Prostate gland (tissue), 2 donors: ENCODE measurements at regions not wholly inside any gene's neighbourhood (a gene's known extent, or its start where the extent isn't known, plus 50 kb on each side); places are given as distances from the start of the nearest gene placed in this dataset.
A peak's percentile ranks its signal among the peaks of the same experiment; 100 is the strongest.

Experiments
- DNase-seq: peaks from one replicate; pipeline ENCODE4 v3.0.0-alpha.2; 2019; ENCODE audit warnings: low spot score
- H3K27ac ChIP-seq, 2 donors: fragments of 200-600 bp; sonication (generic); 2 replicates each; pipeline ENCODE4 v1.5.1; 2017 to 2019
- H3K27me3 ChIP-seq: fragments of 200-600 bp; sonication (generic); replicated peaks from 2 replicates; pipeline ENCODE4 v1.5.1; 2019; ENCODE audit not compliant: insufficient read depth
- H3K36me3 ChIP-seq, 2 donors: fragments of 200-600 bp; sonication (generic); 1 replicate in 1 of 2; 2 replicates in 1 of 2; pipeline versions ENCODE4 v1.5.1 to v1.8.1; 2017 to 2019
- H3K4me1 ChIP-seq: fragments of 200-600 bp; sonication (generic); replicated peaks from 2 replicates; pipeline ENCODE4 v1.5.1; 2019
- H3K4me3 ChIP-seq, 2 donors: fragments of 200-600 bp; sonication (generic); 2 replicates each; pipeline ENCODE4 v1.5.1; 2017 to 2019
- H3K9me3 ChIP-seq: fragments of 200-600 bp; sonication (generic); 2 replicates; pipeline ENCODE4 v1.5.1; 2017
- POLR2A ChIP-seq: fragments of 450-650 bp; IDR thresholded peaks from one replicate; pipeline ENCODE4 v1.6.1; 2016; ENCODE audit warnings: antibody characterized with exemption, mild to moderate bottlenecking
- POLR2AphosphoS5 ChIP-seq: sonication (generic); formaldehyde crosslinking; IDR thresholded peaks from one replicate; pipeline ENCODE4 v1.6.1; 2017; ENCODE audit warnings: antibody characterized with exemption
- WGBS: methylation state at CpG from one replicate; pipeline ENCODE4 v1.1.5; 2018; 5-methylcytosine and 5-hydroxymethylcytosine counted together
- intact Hi-C: fragments of 100-400 bp; cut with DNase I; formaldehyde crosslinking; loops from one replicate; pipeline ENCODE4 v1.14.2; 2022
- TF ChIP-seq, protein P1 (sequence below), 4 experiments: fragments of 200-600 bp in 2 of 4; fragments of 450-650 bp in 2 of 4; sonication (generic) in 2 of 4; IDR thresholded peaks; 1 replicate in 3 of 4; 2 replicates in 1 of 4; pipeline ENCODE4 v1.5.1; 2016 to 2019; ENCODE audit warnings: antibody characterized with exemption in 4 of 4, mild to moderate bottlenecking in 2 of 4, moderate library complexity in 2 of 4

DNA sequence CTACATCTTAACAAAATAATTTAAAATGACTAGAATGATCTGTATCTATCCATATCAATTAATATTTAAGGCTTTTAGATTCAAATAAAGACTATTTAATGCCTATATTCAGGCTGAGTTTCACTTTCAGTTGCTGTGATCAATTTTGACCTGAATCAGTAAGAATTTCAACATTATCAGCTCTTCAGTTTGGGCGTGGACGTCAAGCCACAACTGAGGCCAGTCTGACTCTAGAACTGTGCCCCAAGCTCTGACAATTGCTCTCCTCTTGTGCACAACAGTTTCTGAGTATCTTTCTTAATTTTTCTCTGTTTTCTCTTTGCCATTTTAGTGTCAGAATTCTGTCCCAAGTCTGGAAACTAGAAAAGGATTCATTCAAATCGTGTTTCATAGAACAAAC lies 1095.5 kb downstream of the PLA2G4A start:
- intact Hi-C loops: no loop called here
- WGBS: 83% methylated on average over 3 of the region's 3 CpGs
- TF ChIP-seq POLR2A (no peak), POLR2AphosphoS5 (no peak)
- TF ChIP-seq, protein P1, sequence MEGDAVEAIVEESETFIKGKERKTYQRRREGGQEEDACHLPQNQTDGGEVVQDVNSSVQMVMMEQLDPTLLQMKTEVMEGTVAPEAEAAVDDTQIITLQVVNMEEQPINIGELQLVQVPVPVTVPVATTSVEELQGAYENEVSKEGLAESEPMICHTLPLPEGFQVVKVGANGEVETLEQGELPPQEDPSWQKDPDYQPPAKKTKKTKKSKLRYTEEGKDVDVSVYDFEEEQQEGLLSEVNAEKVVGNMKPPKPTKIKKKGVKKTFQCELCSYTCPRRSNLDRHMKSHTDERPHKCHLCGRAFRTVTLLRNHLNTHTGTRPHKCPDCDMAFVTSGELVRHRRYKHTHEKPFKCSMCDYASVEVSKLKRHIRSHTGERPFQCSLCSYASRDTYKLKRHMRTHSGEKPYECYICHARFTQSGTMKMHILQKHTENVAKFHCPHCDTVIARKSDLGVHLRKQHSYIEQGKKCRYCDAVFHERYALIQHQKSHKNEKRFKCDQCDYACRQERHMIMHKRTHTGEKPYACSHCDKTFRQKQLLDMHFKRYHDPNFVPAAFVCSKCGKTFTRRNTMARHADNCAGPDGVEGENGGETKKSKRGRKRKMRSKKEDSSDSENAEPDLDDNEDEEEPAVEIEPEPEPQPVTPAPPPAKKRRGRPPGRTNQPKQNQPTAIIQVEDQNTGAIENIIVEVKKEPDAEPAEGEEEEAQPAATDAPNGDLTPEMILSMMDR (IDR thresholded peaks at IDR 0.05): no peak

DNA sequence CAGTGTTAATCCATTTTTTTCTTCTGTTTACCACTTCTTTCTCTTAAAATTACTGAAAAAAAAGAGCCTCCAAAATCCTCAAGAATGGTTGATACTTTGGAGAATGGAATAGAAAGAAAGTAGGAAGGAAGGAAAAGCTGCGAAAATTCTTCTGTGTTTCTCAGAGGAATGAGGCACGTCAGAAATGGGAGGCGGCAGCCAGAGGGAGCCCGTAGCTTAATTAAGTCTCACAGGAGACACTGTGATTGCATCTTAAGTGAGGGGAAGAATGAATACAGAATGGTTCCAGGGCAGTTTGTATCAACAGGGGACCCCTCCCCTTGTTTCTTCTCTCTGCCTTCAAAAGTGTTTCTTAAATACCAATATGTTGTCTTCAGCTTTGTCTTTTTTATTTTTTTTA lies 1099.5 kb downstream of the PLA2G4A start:
- Histone ChIP-seq H3K36me3 (no peaks in the 10 kb centered on the region), H3K9me3 (no peaks in the 10 kb centered on the region), H3K4me3 (no peak overlapping the region), H3K4me1 (no peaks in the 10 kb centered on the region), H3K27me3 (no peaks in the 10 kb centered on the region), H3K27ac (no peak overlapping the region)
- intact Hi-C loops: no loop called here
- TF ChIP-seq POLR2AphosphoS5: no peak
- TF ChIP-seq, protein P1 (IDR thresholded peaks at IDR 0.05): peak in 2 of 4 experiments; percentile 25 to 31
- DNase-seq: no peak
- WGBS: 28% methylated on average over 4 of the region's 4 CpGs

More for the DNA sequence above, 1095.5 kb downstream of the PLA2G4A start:
- Histone ChIP-seq H3K9me3 (no peaks in the 10 kb centered on the region), H3K27ac (no peak overlapping the region), H3K27me3 (no peaks in the 10 kb centered on the region), H3K4me3 (no peak overlapping the region), H3K36me3 (no peaks in the 10 kb centered on the region), H3K4me1 (no peaks in the 10 kb centered on the region)
- DNase-seq: no peak

DNA sequence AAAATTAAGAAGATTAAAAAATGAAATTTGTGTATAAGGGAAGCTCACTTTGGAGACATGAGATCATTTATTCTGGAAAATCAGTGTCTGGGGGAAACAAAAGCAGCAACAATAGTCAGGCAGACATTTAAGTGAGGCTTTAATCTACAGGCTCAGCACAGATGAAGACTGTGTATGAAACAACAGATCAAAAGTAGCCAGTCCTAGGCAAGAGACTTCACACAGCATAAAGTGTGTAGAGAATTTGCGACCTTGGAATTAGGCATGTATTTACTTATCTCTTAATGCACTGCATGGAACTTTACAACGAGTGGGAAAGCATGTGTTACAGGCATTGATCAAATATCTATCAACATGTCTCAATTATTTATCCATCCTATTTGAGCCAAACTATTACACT lies 1099.9 kb downstream of the PLA2G4A start:
- 36% methylated on average over 2 of the region's 2 CpGs for WGBS
- Histone ChIP-seq H3K27ac (no peak overlapping the region), H3K27me3 (no peaks in the 10 kb centered on the region), H3K9me3 (no peaks in the 10 kb centered on the region), H3K36me3 (no peaks in the 10 kb centered on the region), H3K4me1 (no peaks in the 10 kb centered on the region), H3K4me3 (no peak overlapping the region)
- intact Hi-C loops: no loop called here
- DNase-seq: no peak
- TF ChIP-seq, protein P1 (IDR thresholded peaks at IDR 0.05): no peak
- TF ChIP-seq POLR2AphosphoS5 (no peak), POLR2A (no peak)

DNA sequence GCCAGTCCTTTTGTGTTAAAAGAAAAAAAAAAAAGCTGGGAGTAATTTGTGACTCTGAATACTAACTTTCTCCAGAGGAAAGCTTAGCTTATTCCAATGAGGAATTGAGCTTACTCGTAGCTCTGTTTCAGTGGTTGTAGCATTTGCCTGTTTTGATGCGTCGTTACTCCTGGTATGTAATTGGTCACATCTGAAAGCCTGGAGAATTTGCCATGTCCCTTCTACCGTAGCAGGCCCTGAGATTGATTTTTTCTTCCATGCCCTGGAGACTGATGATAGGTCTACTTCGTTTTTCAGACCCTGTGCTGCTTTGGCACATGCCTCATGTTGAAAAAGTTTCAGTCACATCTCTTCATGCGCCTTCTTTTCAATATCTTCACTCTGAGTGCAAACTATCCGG lies 1103.0 kb downstream of the PLA2G4A start:
- Histone ChIP-seq H3K9me3 (no peaks in the 10 kb centered on the region), H3K27me3 (no peaks in the 10 kb centered on the region), H3K4me1 (no peaks in the 10 kb centered on the region), H3K4me3 (no peak overlapping the region), H3K27ac (no peak overlapping the region), H3K36me3 (no peaks in the 10 kb centered on the region)
- 72% methylated on average over 7 of the region's 7 CpGs for WGBS
- intact Hi-C loops: no loop called here
- no peak for DNase-seq
- TF ChIP-seq, protein P1 (IDR thresholded peaks at IDR 0.05): no peak
- TF ChIP-seq POLR2A (no peak), POLR2AphosphoS5 (no peak)

DNA sequence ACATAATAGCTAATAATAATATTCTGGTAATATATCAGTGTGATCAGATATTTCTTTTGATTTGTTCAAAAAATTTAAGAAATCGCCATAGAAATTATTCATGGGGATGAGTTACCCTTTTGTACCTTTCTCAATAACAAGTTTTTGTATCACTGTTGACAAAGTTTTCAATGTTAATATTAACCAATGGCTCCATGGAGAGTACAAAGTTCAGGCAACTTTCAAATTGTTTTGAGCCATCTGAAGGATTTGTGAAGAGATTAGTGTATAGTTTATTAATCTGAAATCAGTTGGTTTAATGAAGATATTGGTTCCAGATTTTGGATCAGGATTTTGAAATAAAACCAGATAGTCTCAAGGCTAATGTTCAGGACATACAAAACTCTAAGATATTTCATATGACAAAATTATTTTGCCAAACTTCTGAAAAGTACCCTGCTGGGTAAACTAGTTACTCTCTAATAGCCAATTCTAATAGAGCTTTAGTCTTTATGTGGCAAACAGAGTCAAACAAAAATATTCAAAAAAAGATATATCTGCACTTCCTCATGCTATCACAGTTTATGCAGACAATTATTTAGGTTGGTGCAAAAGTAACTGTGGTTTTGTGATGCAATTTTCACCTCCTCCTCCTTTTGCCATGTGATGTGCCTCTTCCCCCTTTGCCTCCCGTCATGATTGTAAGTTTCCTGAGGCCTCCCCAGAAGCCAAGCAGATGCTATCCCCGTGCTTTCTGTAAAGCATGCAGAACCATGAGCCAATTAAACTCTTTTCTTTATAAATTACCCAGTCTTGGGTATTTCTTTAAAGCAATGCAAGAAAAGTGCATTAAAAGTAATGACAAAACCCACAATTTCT lies 1105.0 kb downstream of the PLA2G4A start:
- WGBS: 94% methylated on average over 3 of the region's 3 CpGs
- TF ChIP-seq, protein P1 (IDR thresholded peaks at IDR 0.05): no peak
- TF ChIP-seq POLR2A: no peak
- no peak for TF ChIP-seq POLR2AphosphoS5
- Histone ChIP-seq H3K4me1 (no peaks in the 10 kb centered on the region), H3K4me3 (no peak overlapping the region), H3K9me3 (no peaks in the 10 kb centered on the region), H3K27ac (no peak overlapping the region), H3K36me3 (no peaks in the 10 kb centered on the region), H3K27me3 (no peaks in the 10 kb centered on the region)
- intact Hi-C loops: no loop called here
- no peak for DNase-seq
